ENCODE measurements at regions not wholly inside any gene's neighbourhood (a gene's known extent, or its start where the extent isn't known, plus 50 kb on each side); places are given as distances from the start of the nearest gene placed in this dataset.

DNA sequence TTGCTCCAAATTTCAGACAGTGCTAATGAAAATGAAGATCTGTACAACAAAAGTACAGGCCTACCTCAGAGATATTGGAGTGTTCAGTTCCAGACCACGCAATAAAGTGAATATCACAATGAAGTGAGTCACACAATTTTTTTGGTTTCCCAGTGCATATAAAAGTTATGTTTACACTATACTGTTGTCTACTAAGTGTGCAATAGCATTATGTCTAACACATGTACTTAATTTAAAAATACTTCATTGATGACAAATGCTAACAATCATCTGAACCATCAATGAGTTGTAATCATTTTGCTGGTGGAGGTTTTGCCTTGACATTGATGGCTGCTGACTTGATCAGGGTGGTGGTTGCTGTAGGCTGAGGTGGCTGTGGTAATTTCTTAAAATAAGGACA is 60.6 kb upstream of the E2F8 start:
- 93% methylated on average over 1 of the region's 1 CpG for WGBS, 2 donors
- TF ChIP-seq POLR2A (IDR thresholded peaks at IDR 0.05) (no peak), POLR2AphosphoS5 (IDR thresholded peaks at IDR 0.05) (no peak), EP300 (IDR thresholded peaks at IDR 0.05) (no peak)
- TF ChIP-seq, protein P1, sequence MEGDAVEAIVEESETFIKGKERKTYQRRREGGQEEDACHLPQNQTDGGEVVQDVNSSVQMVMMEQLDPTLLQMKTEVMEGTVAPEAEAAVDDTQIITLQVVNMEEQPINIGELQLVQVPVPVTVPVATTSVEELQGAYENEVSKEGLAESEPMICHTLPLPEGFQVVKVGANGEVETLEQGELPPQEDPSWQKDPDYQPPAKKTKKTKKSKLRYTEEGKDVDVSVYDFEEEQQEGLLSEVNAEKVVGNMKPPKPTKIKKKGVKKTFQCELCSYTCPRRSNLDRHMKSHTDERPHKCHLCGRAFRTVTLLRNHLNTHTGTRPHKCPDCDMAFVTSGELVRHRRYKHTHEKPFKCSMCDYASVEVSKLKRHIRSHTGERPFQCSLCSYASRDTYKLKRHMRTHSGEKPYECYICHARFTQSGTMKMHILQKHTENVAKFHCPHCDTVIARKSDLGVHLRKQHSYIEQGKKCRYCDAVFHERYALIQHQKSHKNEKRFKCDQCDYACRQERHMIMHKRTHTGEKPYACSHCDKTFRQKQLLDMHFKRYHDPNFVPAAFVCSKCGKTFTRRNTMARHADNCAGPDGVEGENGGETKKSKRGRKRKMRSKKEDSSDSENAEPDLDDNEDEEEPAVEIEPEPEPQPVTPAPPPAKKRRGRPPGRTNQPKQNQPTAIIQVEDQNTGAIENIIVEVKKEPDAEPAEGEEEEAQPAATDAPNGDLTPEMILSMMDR (IDR thresholded peaks at IDR 0.05) = no peak

DNA sequence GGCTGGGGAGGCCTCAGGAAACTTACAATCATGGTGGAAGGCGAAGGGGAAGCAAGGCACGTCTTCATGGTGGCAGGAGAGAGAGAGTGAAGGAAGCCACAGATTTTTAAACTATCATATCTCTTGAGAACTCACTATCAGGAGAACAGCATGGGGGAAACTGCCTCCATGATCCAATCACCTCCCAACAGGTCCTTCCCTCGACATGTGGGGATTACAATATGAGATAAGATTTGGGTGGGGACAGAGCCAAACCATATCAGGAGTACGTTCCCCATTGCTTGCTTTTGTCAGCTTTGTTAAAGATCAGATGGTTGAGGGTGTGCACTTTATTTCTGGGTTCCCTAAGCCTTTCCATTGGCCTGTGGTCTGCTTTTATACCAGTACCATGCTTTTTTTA is 53.7 kb upstream of the E2F8 start:
- Histone ChIP-seq H3K36me3 (no peaks in the 10 kb centered on the region), H3K4me3 (no peak overlapping the region), H3K4me1 (no peaks in the 10 kb centered on the region), H3K27me3 (no peaks in the 10 kb centered on the region), H3K9me3 (no peaks in the 10 kb centered on the region), H3K27ac (no peak overlapping the region)
- DNase-seq = no peak
- 80 to 84% methylated on average over 4 of the region's 4 CpGs for WGBS, 2 donors
- ATAC-seq (ENCODE audit: low FRiP score in 2 of 2) = no peak
- no peak for TF ChIP-seq POLR2AphosphoS5 (IDR thresholded peaks at IDR 0.05)
- no peak for TF ChIP-seq POLR2A (IDR thresholded peaks at IDR 0.05)
- TF ChIP-seq, protein P1 (IDR thresholded peaks at IDR 0.05) = no peak
- TF ChIP-seq EP300 (IDR thresholded peaks at IDR 0.05) = no peak

More for the DNA sequence above, 60.6 kb upstream of the E2F8 start:
- H3K36me3 ChIP-seq = no peaks in the 10 kb centered on the region
- H3K4me3 ChIP-seq = no peak overlapping the region
- H3K27ac ChIP-seq = no peak overlapping the region
- H3K27me3 ChIP-seq = no peaks in the 10 kb centered on the region
- DNase-seq (no peak), ATAC-seq (ENCODE audit: low FRiP score in 2 of 2) (no peak)
- no peaks in the 10 kb centered on the region for H3K9me3 ChIP-seq
- H3K4me1 ChIP-seq = no peaks in the 10 kb centered on the region

DNA sequence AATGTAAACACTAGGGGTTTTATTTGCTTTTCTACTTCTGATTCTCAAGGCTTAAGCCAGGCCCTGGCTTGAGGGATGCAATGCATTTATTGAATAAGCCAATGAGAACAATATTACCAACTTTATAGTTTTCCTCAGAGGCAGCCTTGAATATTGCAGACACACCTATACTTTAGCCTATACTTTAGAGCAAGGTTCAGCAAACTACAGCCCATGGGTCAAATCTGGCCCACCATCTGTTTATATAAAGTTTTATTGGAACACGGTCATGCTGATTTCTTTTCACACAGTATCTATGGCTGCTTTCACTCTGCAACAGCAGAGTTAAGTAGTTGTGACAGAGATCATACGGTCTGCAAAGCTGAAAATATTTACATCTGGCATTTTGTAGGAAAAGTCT is 50.3 kb upstream of the E2F8 start:
- no peak overlapping the region for H3K4me3 ChIP-seq
- H3K9me3 ChIP-seq = no peaks in the 10 kb centered on the region
- no peaks in the 10 kb centered on the region for H3K36me3 ChIP-seq
- no peak for ATAC-seq (ENCODE audit: low FRiP score in 2 of 2)
- no peak overlapping the region for H3K27ac ChIP-seq
- no peak for DNase-seq
- 61 to 72% methylated on average over 2 of the region's 2 CpGs for WGBS, 2 donors
- no peaks in the 10 kb centered on the region for H3K27me3 ChIP-seq
- TF ChIP-seq EP300 (IDR thresholded peaks at IDR 0.05) = no peak
- TF ChIP-seq POLR2A (IDR thresholded peaks at IDR 0.05) = no peak
- no peak for TF ChIP-seq POLR2AphosphoS5 (IDR thresholded peaks at IDR 0.05)
- TF ChIP-seq, protein P1 (IDR thresholded peaks at IDR 0.05) = no peak
- H3K4me1 ChIP-seq = no peaks in the 10 kb centered on the region

Small RNAs in the stretch of these regions (small RNA-seq; reads per million reads assigned to genes)
- gene MIR4486 (0 reads per million in 4 donors), gene RF00408 (0 reads per million in 4 donors), gene RNA5SP335 (0 reads per million in 4 donors)

Measured in upper lobe of left lung (tissue), 6 donors.